HG03066 (cell line): ENCODE measurements at regions not wholly inside any gene's neighbourhood (a gene's known extent, or its start where the extent isn't known, plus 50 kb on each side); places are given as distances from the start of the nearest gene placed in this dataset.

Experiments
- ATAC-seq: cut with Tn5 transposase; IDR thresholded peaks from one replicate; pipeline ENCODE4 v1.9.1; 2021; ENCODE audit warnings: low read depth; ENCODE audit not compliant: unreplicated experiment

DNA sequence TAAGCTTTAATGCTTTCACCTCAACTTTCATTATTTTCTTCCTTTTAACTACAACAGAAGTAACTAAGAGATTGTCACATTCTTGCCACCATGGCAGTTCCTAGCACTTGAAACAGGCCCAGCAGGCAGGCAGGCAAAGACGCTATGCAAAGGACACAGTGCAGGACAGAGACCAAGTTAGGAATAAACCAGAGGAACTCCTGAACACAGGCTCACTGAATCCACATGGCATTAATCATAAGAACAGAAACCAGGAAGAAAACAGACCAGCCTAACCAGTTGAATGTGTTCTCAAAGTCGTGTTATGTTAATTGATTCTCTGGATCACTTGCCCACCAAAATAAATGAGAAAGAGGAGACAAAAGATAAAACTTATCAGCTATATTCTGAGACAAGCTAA lies 397.6 kb downstream of the TBL1XR1 start:
- no peak for ATAC-seq

DNA sequence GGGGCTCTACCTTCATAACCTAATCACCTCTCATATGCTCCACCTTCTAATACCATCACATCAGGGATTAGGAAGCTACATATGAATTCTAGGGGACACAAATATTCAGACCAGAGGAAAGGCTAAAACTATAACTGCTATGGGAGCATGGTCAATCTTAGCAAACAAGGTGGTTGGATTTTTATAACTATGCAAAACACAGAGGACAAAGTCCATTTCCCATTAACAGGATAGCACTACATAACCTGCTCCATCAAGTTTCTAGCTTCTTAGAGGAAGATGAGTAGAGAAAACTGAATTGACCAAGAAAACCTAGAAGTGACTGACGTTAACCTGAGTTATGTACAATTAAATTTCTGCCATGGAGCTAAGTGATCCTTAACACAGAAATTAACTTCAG lies 398.6 kb downstream of the TBL1XR1 start:
- ATAC-seq, result no peak

DNA sequence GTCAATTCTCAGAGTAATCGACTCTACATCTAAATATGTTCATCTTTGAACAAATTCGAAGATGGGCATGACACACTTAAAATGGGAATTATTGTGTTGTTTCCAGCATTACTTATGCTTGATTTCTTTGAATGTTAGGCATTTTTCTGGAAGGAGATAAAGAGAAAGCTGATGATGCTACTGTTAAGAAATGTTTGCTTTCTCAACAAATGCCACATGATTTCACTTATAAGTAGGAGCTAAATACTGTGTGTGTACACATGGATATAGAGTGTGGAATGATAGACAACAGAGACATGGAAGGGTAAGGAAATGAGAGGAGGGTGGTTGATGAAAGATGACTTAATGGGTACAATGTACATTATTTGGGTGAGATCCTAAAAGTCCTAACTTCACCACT lies 400.9 kb downstream of the TBL1XR1 start:
- no peak for ATAC-seq

DNA sequence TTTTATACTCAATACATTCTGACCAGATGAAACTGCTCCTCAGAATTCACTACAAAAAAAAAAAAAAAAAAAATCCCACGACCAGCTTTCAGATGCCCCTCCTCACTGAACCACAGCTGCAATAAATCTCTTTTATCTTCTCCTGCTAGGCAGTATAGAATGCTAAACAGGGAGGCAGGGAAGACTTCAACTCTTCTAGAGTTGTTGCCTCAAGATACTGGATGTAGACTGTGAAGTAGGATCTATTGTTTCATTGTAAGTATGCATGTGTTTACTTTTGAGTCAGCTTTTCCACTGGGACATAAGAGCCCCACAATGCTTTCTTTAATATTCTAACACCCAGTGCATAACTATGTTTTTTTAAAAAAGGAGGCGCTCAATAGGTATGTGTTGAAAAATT lies 401.4 kb downstream of the TBL1XR1 start:
- ATAC-seq, result no peak

DNA sequence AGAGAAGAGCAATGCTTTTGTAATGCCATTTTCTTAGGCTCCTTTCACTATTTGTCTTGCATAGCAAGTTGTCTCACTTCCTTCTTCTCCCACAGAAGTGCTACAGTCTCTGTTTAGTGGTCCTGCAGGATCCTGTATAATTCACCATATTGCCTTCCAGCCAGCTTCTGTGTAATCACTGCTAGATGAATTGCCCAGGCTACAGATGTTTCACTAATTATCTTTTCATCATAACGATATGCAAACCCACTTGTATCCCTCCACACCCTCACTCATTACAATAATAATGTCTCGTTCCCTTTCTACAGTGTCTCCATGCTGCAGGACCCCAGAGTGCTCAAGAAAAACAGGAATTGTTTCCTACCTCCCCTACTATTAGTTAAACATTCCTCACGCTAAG lies 402.9 kb downstream of the TBL1XR1 start:
- no peak for ATAC-seq

DNA sequence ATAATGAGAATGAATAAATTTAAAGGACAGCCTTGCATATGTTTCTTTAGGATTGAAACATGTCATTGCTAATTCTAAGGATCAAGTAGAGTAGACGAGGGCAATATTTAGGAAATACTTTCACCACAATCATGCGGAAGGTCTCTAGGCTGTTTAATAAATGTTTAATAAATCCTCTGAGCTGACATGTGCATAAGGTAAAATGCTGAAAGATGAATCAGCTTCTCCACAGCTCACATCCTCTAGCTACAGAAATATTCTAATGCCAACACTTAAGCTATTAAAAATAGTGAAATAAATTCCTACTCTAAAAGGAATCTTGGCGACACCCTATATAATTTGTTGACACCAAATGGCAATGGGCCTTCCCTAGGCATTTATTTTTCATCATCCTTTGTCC lies 407.3 kb downstream of the TBL1XR1 start:
- no peak for ATAC-seq

DNA sequence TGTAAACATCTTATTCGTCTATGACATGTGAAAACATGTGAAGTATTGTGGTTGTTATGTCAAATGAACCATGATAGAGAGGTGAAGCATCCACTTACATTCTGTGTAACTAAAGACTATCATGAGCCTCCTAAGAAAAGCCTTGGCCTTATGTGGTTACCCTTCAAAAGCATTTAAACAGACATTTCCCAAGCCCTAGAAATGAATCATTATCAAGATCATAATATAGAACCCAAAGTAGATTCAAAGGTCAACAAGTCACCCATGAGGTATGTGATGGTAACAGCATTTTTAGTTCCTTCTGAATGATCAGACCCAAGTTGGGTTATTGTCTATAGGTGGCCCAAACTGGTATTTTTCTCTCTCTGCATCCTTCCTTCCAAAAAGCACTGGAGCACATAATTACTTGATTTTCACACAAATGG lies 408.0 kb downstream of the TBL1XR1 start:
- ATAC-seq, result no peak

DNA sequence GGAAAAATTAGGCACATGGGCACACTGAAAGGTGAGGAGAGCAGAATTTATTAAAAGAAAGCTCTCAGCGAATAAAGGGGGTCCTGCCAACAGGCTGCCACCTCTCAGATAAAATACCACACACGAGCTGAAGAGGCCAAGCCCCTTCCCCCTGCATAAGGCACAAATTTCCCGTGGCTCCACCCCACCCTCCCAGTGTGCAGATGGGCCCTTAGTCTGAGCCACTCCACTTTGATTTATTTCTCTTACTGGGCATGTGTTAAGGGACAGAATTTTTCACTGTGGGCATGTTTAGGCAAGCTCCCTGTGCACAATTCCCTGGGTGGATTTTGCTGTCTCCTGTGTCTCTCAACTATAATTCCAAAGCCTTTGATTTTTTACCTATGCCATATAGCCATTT lies 409.8 kb downstream of the TBL1XR1 start:
- no peak for ATAC-seq

DNA sequence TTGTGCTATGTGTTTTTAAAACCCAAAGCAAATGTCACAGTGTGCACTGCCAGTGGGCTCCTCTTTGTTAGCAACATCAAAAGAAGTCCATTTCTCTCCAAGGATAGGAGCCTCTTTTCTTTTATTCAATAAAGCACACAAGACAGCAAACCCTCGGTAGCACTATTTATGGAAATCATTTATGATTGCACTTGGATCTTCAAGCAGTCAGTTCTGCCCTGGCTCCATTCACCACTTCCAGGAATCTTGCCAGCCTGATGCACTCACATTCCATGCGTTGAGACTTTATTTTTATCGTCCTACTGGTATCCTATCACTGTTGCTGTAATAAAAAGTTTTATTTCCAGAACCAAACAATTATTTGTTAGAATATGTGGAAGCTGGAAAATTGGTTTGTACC lies 412.1 kb downstream of the TBL1XR1 start:
- ATAC-seq, result no peak

DNA sequence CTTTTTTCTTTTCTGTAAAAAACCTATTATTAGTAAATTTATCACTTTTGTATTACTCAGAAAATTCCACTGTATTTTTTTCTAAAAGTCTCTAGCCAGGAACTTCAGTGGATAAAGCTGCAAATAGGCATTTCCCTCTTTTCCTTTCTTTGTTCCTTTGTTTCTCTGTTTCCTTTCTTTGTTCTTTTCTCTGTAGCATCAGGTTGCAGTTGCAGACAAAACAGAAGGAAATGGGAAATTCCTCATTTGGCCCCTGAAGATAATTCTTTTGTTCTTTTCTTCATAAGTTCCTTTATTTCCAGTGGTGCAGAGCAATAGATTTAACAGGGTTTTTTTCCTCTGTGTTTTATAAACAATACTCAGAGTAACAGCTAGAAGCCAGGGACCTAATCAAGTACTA lies 416.5 kb downstream of the TBL1XR1 start:
- no peak for ATAC-seq

DNA sequence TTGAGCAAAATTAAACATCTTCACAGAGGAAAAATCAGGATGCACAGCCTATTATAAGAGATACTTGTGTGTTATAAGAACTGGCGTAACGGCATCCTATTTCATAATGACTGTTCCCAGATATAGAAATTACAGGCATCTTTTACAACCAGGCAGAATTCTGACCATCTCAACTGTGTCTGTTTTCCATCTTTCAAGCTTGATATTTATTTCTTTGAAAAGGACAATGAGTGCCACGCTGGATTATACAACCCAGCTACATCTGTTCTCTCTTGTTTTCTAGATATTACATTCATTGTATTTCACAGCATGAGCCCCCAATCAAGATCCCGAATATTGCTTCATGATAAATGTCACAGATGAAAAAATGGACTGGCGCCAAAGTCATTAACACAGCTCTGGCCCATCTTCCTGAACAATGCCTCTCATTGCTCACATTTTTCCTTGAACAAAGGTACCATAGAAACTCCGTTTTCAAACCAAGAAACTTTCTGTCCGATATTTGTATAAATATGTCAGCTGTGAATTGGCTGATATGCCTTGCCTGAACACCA lies 420.6 kb downstream of the TBL1XR1 start:
- ATAC-seq, result no peak

DNA sequence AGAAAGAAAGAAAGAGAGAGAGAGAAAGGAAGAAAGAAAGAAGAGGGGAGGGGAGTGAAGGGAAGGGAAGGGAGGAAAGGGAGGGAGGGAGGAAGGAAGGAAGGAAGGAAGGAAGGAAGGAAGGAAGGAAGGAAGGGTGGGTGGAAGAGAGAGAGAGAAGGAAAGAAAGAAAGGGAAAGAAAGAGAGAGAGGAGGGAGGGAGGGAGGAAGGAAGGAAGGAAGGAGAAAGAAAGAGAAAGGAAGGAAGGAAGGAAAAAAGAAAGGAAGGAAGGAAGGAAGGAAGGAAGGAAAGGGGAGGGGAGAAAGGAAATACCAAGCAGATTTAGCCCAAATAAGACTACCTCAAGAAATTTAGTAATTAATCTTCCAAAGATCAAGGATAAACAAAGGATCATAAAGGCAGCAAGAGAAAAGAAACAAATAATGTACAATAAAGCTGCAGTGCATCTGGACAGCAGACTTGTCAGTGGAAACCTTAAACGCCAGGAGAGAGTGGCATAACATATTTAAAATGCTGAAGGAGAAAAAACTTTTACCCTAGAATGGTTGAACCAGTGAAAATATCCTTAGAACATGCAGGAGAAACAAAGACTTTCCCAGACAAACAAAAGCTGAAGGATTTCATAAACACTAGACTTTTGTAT lies 427.6 kb downstream of the TBL1XR1 start:
- no peak for ATAC-seq

DNA sequence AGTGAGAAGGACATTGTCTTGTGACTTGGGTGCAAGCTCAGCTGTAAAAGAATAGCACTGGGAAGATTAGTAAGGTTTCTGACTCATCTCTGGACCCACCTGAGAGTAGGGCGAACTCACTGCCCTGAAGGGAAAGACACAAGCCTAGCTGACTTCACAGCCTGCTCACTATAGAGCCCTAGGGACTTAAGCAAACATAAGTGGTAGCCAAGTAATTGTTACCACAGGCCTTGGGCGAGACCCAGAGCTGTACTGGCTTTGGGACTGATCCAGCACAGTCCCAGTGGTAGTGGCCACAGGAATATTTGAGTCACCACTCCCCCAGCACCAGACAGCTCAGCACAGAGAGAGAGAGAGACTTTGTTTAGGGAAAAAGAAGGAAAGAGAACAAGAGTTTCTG lies 429.9 kb downstream of the TBL1XR1 start:
- no peak for ATAC-seq

DNA sequence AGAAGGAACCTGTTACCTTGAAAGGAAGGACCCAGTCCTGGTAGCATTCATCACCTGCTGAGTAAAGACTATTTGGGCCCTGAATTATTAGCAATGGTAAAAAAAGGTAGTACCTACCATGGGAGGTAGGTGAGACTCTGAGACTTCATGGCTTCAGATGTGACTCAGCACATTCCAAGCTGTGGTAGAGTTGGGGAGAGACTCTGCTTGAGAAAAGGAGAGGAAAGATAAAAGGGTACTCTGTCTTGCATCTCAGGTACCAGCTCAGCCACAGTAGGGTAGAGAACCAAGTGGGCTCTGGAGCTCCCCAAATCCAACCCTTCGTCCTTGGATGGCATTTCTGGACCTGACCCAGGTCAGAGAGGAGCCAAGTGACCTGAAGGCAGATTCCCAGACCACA lies 430.4 kb downstream of the TBL1XR1 start:
- no peak for ATAC-seq

DNA sequence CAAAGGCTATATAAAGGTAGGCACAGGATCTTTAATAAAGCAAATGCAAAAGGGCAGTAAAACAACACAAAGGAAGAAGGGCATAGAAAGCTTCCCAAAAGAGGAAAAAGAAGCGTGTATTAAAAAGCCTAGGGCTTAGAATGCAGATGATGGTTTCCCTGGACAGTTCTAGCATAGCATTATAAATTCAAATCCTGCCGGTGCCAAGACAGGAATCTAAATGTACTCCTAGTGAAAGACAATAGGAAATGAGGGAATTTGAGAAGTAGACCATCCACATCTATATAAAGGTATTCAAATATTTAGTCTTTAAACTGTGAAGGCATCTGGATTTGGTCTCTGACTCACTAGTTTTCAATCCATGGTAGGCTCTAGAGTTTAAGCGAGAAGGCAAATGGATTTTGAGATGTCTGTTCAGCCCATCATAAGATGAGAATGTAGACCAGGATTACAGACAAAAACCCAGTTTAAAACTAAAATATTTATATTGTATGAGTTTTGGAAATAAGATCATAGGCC lies 431.8 kb downstream of the TBL1XR1 start:
- no peak for ATAC-seq

DNA sequence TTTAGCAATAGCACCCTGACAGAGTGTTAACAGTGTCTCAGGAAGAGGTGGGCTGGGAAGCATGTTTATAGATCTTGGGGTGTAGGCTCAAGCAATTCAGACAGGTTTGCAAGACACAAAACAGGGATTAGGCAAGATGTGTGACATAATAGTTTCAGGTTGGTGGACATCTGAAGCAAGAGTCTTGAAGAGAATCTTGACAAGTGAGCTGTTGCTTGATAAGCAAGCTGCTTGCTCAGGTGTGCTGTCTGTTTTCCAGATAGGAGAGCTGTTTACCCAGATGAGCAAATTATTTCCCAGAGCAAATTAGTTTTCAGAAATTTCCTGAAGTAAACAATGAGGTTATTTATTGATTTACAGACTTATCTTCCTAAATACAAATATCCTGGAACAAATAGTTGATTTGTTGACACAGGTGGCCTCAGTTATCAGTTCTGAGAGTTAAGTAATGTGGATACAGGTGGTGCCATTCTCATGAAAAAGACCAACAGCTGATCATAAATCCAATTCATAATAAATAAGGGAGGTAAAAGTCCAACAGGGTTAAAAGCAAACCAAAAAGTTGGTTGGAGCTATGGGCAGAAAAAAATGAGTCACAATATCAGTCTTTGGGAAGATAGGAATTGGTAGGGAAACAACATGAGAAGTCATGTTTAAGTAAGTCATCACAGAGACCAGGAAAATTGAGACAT lies 437.3 kb downstream of the TBL1XR1 start:
- ATAC-seq, result no peak

DNA sequence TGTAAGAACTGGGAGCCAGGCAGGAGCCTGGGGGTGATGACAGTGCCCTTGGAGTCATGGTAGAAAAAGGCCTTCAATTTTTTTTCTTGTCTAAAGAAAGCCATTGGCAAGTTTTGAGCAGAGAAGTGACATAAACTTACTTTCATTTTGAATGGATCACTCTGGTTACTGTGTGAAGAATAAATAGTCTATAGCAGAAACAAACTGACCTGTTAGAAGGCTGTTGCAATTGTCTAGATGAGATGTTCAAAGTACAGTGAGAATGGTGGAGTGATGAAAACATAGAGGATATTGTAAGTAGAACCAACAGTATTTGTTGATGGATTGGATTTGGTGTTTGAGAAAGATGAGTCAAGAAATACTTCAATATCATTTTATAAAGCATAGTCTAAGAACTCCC lies 439.9 kb downstream of the TBL1XR1 start:
- ATAC-seq, result no peak

DNA sequence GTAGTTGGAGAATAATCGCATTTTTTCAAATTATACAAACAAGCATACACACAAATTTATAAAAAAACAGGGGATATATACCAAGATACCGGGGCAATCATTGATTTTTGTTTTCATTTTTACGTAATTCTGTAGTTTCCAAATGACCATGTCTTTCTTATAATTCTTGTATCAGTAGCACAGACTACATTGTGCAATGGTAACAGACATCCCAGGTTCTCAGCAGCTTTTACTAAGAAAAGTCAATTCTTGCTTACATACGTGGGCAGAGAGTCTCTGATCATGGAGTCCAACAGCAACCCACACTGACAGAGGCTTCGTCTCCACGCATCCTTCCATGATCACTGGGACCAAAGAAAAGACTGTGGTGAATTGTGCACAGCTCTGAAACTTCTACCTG lies 441.3 kb downstream of the TBL1XR1 start:
- ATAC-seq, result no peak

DNA sequence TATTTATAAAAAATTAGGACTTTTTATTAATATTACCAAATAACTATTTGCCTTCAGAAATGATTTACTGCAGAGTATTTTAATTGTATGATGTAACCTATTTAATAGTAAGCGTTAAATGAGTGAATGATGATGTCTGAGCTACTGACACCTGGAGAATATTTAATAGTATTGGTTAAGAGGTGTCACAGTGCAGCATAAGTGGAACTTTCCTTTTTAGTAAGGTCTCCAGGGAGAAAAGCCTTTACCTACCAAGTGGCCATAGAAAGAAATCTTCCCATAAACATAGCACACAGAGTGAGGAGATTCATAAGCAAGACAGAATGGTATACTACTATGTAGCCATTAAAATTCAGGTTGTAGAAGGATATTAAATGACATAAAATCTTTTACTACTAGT lies 441.7 kb downstream of the TBL1XR1 start:
- ATAC-seq, result no peak

DNA sequence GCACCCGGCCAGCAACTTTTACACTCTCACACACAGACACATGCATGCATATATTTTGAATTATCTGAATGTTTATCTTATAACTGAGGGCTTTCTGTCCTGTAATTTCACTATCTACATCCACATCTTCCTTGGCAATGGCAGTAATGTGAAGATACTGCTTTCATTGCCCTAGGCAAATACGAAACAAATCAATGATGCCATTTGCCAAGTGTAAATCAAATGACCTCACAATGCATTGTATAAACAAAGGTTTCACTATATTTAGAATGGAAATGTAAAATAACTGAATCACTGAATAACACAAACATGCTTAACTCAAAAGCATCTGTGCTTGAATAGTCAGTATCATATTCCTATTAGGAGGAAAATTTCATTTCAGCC lies 455.6 kb downstream of the TBL1XR1 start:
- ATAC-seq, result no peak

DNA sequence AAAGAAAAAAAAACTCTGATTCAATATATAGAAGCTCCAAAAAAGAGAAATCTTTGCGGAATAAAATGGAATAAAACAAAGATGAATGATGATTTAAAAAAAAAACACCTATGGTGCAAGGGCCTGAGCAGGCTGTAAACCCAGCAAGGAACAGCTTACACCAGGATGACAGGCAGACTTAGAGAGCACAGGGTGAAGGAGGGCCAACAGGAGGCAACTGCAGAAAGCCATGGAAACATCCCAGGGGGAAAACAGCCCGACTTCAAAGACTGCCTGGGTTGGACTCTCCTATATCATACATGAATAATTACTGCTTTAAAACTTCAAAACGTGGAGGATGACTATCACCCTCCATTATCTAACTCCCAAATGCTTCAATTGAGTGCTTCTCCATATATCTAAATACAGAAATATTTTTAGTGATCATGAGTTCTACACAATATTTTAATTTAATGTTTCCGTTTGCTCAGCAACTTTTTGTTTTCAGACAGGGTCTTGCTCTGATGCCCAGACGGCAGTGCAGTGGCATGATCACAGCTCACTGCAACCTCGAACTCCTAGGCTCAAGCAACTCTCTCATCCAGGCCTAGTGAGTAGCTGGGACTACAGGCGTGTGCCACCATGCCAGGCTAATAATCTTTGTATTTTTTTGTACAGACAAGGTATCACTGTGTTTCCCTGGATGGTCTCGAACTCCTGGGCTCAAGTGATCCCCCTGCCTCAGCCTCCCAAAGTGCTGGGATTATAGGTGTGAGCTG lies 456.2 kb downstream of the TBL1XR1 start:
- no peak for ATAC-seq
